GM21390 (cell line): ENCODE measurements at regions not wholly inside any gene's neighbourhood (a gene's known extent, or its start where the extent isn't known, plus 50 kb on each side); places are given as distances from the start of the nearest gene placed in this dataset.

Experiments
- ATAC-seq: cut with Tn5 transposase; IDR thresholded peaks from one replicate; pipeline ENCODE4 v1.9.1; 2021; ENCODE audit not compliant: unreplicated experiment

GRCh38 chrX:98338544-98338943 is 1454.8 kb downstream of the RPA4 start:
- ATAC-seq: no peak

GRCh38 chrX:98350940-98351339 is 1467.2 kb downstream of the RPA4 start:
- no peak for ATAC-seq

GRCh38 chrX:98357146-98357545 is 1473.4 kb downstream of the RPA4 start:
- no peak for ATAC-seq

GRCh38 chrX:98362630-98363029 is 1478.9 kb downstream of the RPA4 start:
- no peak for ATAC-seq

GRCh38 chrX:98371994-98372393 is 1488.3 kb downstream of the RPA4 start:
- ATAC-seq: no peak

GRCh38 chrX:98379134-98379533 is 1495.4 kb downstream of the RPA4 start:
- no peak for ATAC-seq

- ATAC-seq: no peak
Measured at GRCh38 chrX:98380106-98380505, 1496.4 kb downstream of the RPA4 start.

- ATAC-seq: no peak
Measured at GRCh38 chrX:98380556-98380955, 1496.8 kb downstream of the RPA4 start.

- ATAC-seq: no peak
Measured at GRCh38 chrX:98398542-98398941, 1514.8 kb downstream of the RPA4 start.

GRCh38 chrX:98405376-98405775 is 1521.7 kb downstream of the RPA4 start:
- ATAC-seq: no peak

- ATAC-seq: no peak
Measured at GRCh38 chrX:98407584-98407983, 1523.9 kb downstream of the RPA4 start.

- no peak for ATAC-seq
Measured at GRCh38 chrX:98409867-98410266, 1526.2 kb downstream of the RPA4 start.

GRCh38 chrX:98412058-98412457 is 1528.3 kb downstream of the RPA4 start:
- ATAC-seq: no peak

GRCh38 chrX:98422536-98422935 is 1538.8 kb downstream of the RPA4 start:
- ATAC-seq: no peak

GRCh38 chrX:98432413-98432812 is 1548.7 kb downstream of the RPA4 start:
- ATAC-seq: no peak

- no peak for ATAC-seq
Measured at GRCh38 chrX:98448524-98448923, 1564.8 kb downstream of the RPA4 start.

- ATAC-seq: no peak
Measured at GRCh38 chrX:98452456-98452855, 1568.7 kb downstream of the RPA4 start.

GRCh38 chrX:98459669-98460068 is 1576.0 kb downstream of the RPA4 start:
- ATAC-seq: no peak

GRCh38 chrX:98480606-98481005 is 1596.9 kb downstream of the RPA4 start:
- no peak for ATAC-seq

GRCh38 chrX:98481636-98482035 is 1597.9 kb downstream of the RPA4 start:
- no peak for ATAC-seq

GRCh38 chrX:98490670-98491069 is 1607.0 kb downstream of the RPA4 start:
- no peak for ATAC-seq

GRCh38 chrX:98501426-98501825 is 1617.7 kb downstream of the RPA4 start:
- no peak for ATAC-seq

GRCh38 chrX:98506907-98507306 is 1623.2 kb downstream of the RPA4 start:
- no peak for ATAC-seq

- no peak for ATAC-seq
Measured at GRCh38 chrX:98514032-98514431, 1630.3 kb downstream of the RPA4 start.
